HCT116 (cell line): ENCODE measurements at regions not wholly inside any gene's neighbourhood (a gene's known extent, or its start where the extent isn't known, plus 50 kb on each side); places are given as distances from the start of the nearest gene placed in this dataset.

Experiments used
- ATAC-seq: fragments of 200-7000 bp; cut with Tn5 transposase; 2 replicates; pipeline ENCODE4 v1.9.1; 2020; ENCODE audit warnings: mild to moderate bottlenecking, moderate library complexity
- BruUV-seq: library from RNA; stranded (reverse); fragments of 400-500 nt; replicated peaks from 2 replicates; lab custom pipeline; 2021; lab: Mats Ljungman, UMichigan
- CTCF ChIA-PET: fragments of 300-600 bp; sonication (Branson Sonifier 250); formaldehyde crosslinking; loops from one replicate; lab custom pipeline; 2021; ENCODE audit warnings: antibody characterized with exemption; lab: Charles Lee
- POLR2A ChIA-PET: fragments of 300-600, 350-600 bp; sonication (Branson Sonifier 250); formaldehyde crosslinking; loops from one replicate; lab custom pipeline; 2021; ENCODE audit warnings: antibody characterized with exemption; lab: Charles Lee
- RAD21 ChIA-PET, 2 experiments: fragments of 300-600 bp; sonication (Branson Sonifier 250); formaldehyde crosslinking; loops; one replicate each; lab custom pipeline; 2023; ENCODE audit warnings: low total read pairs in 2 of 2; ENCODE audit not compliant: uncharacterized antibody in 2 of 2, unreplicated experiment in 2 of 2, low non-redundant PET in 1 of 2; lab: Charles Lee
- DNase-seq: peaks from one replicate; pipeline ENCODE4 v3.0.0-alpha.2; 2010; ENCODE audit warnings: low read depth, low spot score
- H2AFZ ChIP-seq: fragments of 200-600 bp; shearing (Covaris generic), sonication (generic); 2 replicates; pipeline ENCODE4 v1.6.1; 2017; ENCODE audit warnings: low read depth, mixed run types, mixed read lengths, antibody characterized with exemption, low read length; ENCODE audit not compliant: poor library complexity, severe bottlenecking
- H3K27ac ChIP-seq: 2 replicates; pipeline ENCODE4 v1.5.1; 2012; ENCODE audit warnings: low read depth, low read length
- H3K27me3 ChIP-seq: fragments of 200-600 bp; sonication (generic); 2 replicates; pipeline ENCODE4 v1.6.1; 2016; ENCODE audit warnings: mixed run types, low read length, mixed read lengths; ENCODE audit not compliant: insufficient read depth
- H3K36me3 ChIP-seq, 2 experiments: fragments of 200-500 bp in 1 of 2; fragments of 200-600 bp in 1 of 2; sonication (Bioruptor generic) in 1 of 2; sonication (generic) in 1 of 2; 2 replicates each; pipeline versions ENCODE4 v1.5.1 to v1.6.1; 2014 to 2016; ENCODE audit warnings: low read length in 2 of 2, inconsistent platforms in 1 of 2, mixed read lengths in 1 of 2, mixed run types in 1 of 2; ENCODE audit not compliant: insufficient read depth in 2 of 2, control insufficient read depth in 1 of 2
- H3K4me1 ChIP-seq, 2 experiments: fragments of 200-600 bp in 1 of 2; sonication (generic) in 1 of 2; 2 replicates each; pipeline versions ENCODE4 v1.5.1 to v1.6.1; 2012 to 2017; ENCODE audit warnings: low read length in 2 of 2, inconsistent platforms in 1 of 2, mild to moderate bottlenecking in 1 of 2, mixed read lengths in 1 of 2, mixed run types in 1 of 2, moderate library complexity in 1 of 2; ENCODE audit not compliant: insufficient read depth in 2 of 2, control insufficient read depth in 1 of 2
- H3K4me2 ChIP-seq: fragments of 200-600 bp; sonication (generic); 2 replicates; pipeline ENCODE4 v1.6.1; 2017; ENCODE audit warnings: mixed run types, low read length, mixed read lengths
- H3K4me3 ChIP-seq, 2 experiments: fragments of 200-600 bp in 1 of 2; sonication (generic) in 1 of 2; replicated peaks in 1 of 2; 2 replicates each; pipeline ENCODE4 v1.5.1; 2011 to 2016; ENCODE audit warnings: low read length in 2 of 2, control low read depth in 1 of 2, low read depth in 1 of 2, mild to moderate bottlenecking in 1 of 2, mixed read lengths in 1 of 2, mixed run types in 1 of 2
- H3K79me2 ChIP-seq: fragments of 200-600 bp; sonication (generic); 2 replicates; pipeline ENCODE4 v1.6.1; 2017; ENCODE audit warnings: mild to moderate bottlenecking, mixed run types, low read length, moderate library complexity, mixed read lengths; ENCODE audit not compliant: insufficient read depth
- H3K9ac ChIP-seq: fragments of 200-600 bp; sonication (generic); 2 replicates; pipeline ENCODE4 v1.6.1; 2016; ENCODE audit warnings: low read length, mixed read lengths
- H3K9me2 ChIP-seq: fragments of 200-600 bp; sonication (generic), shearing (Covaris generic); 2 replicates; pipeline ENCODE4 v1.6.1; 2017; ENCODE audit warnings: mixed run types, mild to moderate bottlenecking, moderate library complexity; ENCODE audit not compliant: insufficient read depth
- H3K9me3 ChIP-seq, 2 experiments: fragments of 200-500 bp in 1 of 2; fragments of 200-600 bp in 1 of 2; sonication (Bioruptor generic) in 1 of 2; sonication (generic) in 1 of 2; 2 replicates each; pipeline ENCODE4 v1.6.1; 2014 to 2017; ENCODE audit warnings: low read length in 2 of 2, mixed read lengths in 2 of 2, inconsistent platforms in 1 of 2, low read depth in 1 of 2, mild to moderate bottlenecking in 1 of 2, mixed run types in 1 of 2, moderate library complexity in 1 of 2; ENCODE audit not compliant: control insufficient read depth in 1 of 2, insufficient read depth in 1 of 2
- H4K20me1 ChIP-seq: fragments of 200-600 bp; sonication (generic), shearing (Covaris generic); 2 replicates; pipeline ENCODE4 v1.6.1; 2017; ENCODE audit warnings: mixed run types, mild to moderate bottlenecking, moderate library complexity; ENCODE audit not compliant: insufficient read depth
- CBX3 ChIP-seq: IDR thresholded peaks from 2 replicates; pipeline ENCODE4 v1.6.1; 2012; ENCODE audit warnings: low read depth
- CEBPB ChIP-seq: IDR thresholded peaks from 2 replicates; pipeline ENCODE4 v1.6.1; 2012; ENCODE audit warnings: low read depth
- EZH2 ChIP-seq: fragments of 200-600 bp; sonication (generic); IDR thresholded peaks from 2 replicates; pipeline ENCODE4 v1.6.1; 2017; ENCODE audit warnings: antibody characterized with exemption, mixed run types
- FOSL1 ChIP-seq: IDR thresholded peaks from 2 replicates; pipeline ENCODE4 v1.6.1; 2012; ENCODE audit warnings: low read depth
- JUND ChIP-seq: IDR thresholded peaks from 2 replicates; pipeline ENCODE4 v1.6.1; 2012
- POLR2A ChIP-seq: IDR thresholded peaks from 2 replicates; pipeline ENCODE4 v1.7.0; 2011; ENCODE audit warnings: borderline replicate concordance; ENCODE audit not compliant: insufficient read depth, insufficient read length; ENCODE audit errors: extremely low read depth
- RAD21 ChIP-seq: IDR thresholded peaks from 2 replicates; pipeline ENCODE4 v1.6.1; 2012; ENCODE audit warnings: low read depth, mild to moderate bottlenecking
- SP1 ChIP-seq: IDR thresholded peaks from 2 replicates; pipeline ENCODE4 v1.6.1; 2012; ENCODE audit warnings: low read depth
- SRF ChIP-seq: IDR thresholded peaks from 2 replicates; pipeline ENCODE4 v1.6.1; 2012; ENCODE audit warnings: low read depth
- YY1 ChIP-seq: IDR thresholded peaks from 2 replicates; pipeline ENCODE4 v1.6.1; 2011; ENCODE audit warnings: low read length, low read depth, moderate library complexity, mild to moderate bottlenecking; ENCODE audit not compliant: insufficient replicate concordance; ENCODE audit errors: extremely low read depth
- ZNF274 ChIP-seq: fragments of 200-500 bp; sonication (Bioruptor generic); IDR thresholded peaks from 2 replicates; pipeline ENCODE4 v1.6.1; 2014; ENCODE audit warnings: mild to moderate bottlenecking, low read depth, low read length, inconsistent platforms
- intact Hi-C: fragments of 100-400 bp; cut with micrococcal nuclease; formaldehyde crosslinking; loops from 2 replicates; pipeline ENCODE4 v1.10.0; 2022
- TF ChIP-seq, protein P1 (sequence below): IDR thresholded peaks from 2 replicates; pipeline ENCODE4 v1.6.1; 2012
- TF ChIP-seq, protein P2 (sequence below): IDR thresholded peaks from 2 replicates; pipeline ENCODE4 v1.6.1; 2011; ENCODE audit warnings: mild to moderate bottlenecking, low read length, moderate library complexity; ENCODE audit not compliant: insufficient replicate concordance; ENCODE audit errors: extremely low read depth
- TF ChIP-seq, protein P3 (sequence below): IDR thresholded peaks from 2 replicates; pipeline ENCODE4 v1.6.1; 2012

DNA sequence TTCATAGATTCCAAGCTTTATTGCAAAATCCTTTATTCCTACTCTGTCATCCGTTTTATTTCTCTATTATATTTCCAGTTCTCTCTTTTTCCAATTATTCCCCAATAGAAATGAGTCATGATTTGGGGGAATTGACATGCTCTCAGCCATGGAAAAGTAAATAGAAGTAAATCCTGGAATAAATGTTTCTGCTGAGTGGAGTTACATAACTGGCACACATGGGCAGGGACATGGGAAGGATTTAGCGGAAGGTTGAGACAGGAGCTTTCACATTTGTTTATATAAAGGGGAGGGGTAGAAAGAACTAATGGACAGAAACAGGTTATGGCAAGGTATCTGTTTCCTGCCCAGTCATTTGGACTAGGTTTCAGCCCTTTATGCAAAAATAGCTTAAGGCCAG lies 221.6 kb downstream of the PLOD2 start:
- intact Hi-C loops: no loop called here
- H3K27me3 ChIP-seq: no peaks in the 10 kb centered on the region
- no peak for ATAC-seq
- DNase-seq: no peak
- H3K9me3 ChIP-seq: no peaks in the 10 kb centered on the region
- POLR2A ChIA-PET: no interaction called here
- H3K4me1 ChIP-seq: peaks cover 0 to 3% of the 10 kb centered on the region in 2 experiments; a peak in 1 of 4 replicates
- CTCF ChIA-PET: no interaction called here
- TF ChIP-seq, protein P1, sequence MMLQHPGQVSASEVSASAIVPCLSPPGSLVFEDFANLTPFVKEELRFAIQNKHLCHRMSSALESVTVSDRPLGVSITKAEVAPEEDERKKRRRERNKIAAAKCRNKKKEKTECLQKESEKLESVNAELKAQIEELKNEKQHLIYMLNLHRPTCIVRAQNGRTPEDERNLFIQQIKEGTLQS: no peak
- TF ChIP-seq CEBPB: no peak
- TF ChIP-seq, protein P2, sequence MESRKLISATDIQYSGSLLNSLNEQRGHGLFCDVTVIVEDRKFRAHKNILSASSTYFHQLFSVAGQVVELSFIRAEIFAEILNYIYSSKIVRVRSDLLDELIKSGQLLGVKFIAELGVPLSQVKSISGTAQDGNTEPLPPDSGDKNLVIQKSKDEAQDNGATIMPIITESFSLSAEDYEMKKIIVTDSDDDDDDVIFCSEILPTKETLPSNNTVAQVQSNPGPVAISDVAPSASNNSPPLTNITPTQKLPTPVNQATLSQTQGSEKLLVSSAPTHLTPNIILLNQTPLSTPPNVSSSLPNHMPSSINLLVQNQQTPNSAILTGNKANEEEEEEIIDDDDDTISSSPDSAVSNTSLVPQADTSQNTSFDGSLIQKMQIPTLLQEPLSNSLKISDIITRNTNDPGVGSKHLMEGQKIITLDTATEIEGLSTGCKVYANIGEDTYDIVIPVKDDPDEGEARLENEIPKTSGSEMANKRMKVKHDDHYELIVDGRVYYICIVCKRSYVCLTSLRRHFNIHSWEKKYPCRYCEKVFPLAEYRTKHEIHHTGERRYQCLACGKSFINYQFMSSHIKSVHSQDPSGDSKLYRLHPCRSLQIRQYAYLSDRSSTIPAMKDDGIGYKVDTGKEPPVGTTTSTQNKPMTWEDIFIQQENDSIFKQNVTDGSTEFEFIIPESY: no peak
- TF ChIP-seq SRF: no peak
- no peak for TF ChIP-seq POLR2A
- TF ChIP-seq CBX3: no peak
- TF ChIP-seq FOSL1: no peak
- TF ChIP-seq ZNF274: no peak
- TF ChIP-seq, protein P3, sequence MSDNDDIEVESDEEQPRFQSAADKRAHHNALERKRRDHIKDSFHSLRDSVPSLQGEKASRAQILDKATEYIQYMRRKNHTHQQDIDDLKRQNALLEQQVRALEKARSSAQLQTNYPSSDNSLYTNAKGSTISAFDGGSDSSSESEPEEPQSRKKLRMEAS: no peak
- TF ChIP-seq JUND: no peak
- no peak for TF ChIP-seq RAD21
- TF ChIP-seq YY1: no peak
- no peak for TF ChIP-seq SP1
- TF ChIP-seq EZH2: no peak
- no peak overlapping the region for H3K4me2 ChIP-seq
- no peaks in the 10 kb centered on the region for H4K20me1 ChIP-seq
- no peaks in the 10 kb centered on the region for H3K9me2 ChIP-seq
- H2AFZ ChIP-seq: no peak overlapping the region
- no peaks in the 10 kb centered on the region for H3K36me3 ChIP-seq
- H3K27ac ChIP-seq: no peak overlapping the region
- H3K4me3 ChIP-seq: no peak overlapping the region
- no TSS peak for BruUV-seq
- no peak overlapping the region for H3K9ac ChIP-seq
- RAD21 ChIA-PET: no interaction called here
- H3K79me2 ChIP-seq: no peaks in the 10 kb centered on the region
